HepG2 (cell line): ENCODE measurements at regions not wholly inside any gene's neighbourhood (a gene's known extent, or its start where the extent isn't known, plus 50 kb on each side); places are given as distances from the start of the nearest gene placed in this dataset.

Experiments
- ATAC-seq: fragments of 200-7000 bp; cut with Tn5 transposase; 3 replicates; pipeline ENCODE4 v1.9.1; 2020; ENCODE audit warnings: mild to moderate bottlenecking, moderate library complexity
- BruUV-seq: library from RNA; stranded (reverse); fragments of 400-500 nt; replicated peaks from 2 replicates; lab custom pipeline; 2021; lab: Mats Ljungman, UMichigan
- CTCF ChIA-PET: fragments of 300-600 bp; formaldehyde crosslinking; extraction: SDS; loops from one replicate; lab custom pipeline; 2021; ENCODE audit warnings: low total read pairs, inconsistent platforms, low intra/inter-chr PET ratio; lab: Yijun Ruan, JAX
- POLR2A ChIA-PET: fragments of 350-600 bp; sonication (Branson Sonifier 250); formaldehyde crosslinking; loops from one replicate; lab custom pipeline; 2020; ENCODE audit warnings: antibody characterized with exemption, inconsistent platforms; lab: Yijun Ruan, JAX
- DNase-seq: peaks from one replicate; pipeline ENCODE4 v3.0.0-alpha.2; 2015; ENCODE audit warnings: low spot score
- FAIRE-seq: peaks from 3 replicates; lab custom pipeline; 2011; peaks lifted over from hg19 to GRCh38; lab: Jason Lieb, UNC
- H2AFZ ChIP-seq: one replicate; pipeline ENCODE4 v1.6.1; 2011; ENCODE audit warnings: low read length, inconsistent platforms
- H3K27ac ChIP-seq: fragments of 300-600 bp; 3 replicates; pipeline ENCODE4 v1.8.0; 2011; ENCODE audit warnings: mixed run types, mild to moderate bottlenecking, mixed read lengths, low read length, inconsistent platforms; ENCODE audit not compliant: insufficient read depth; ENCODE audit errors: extremely low read length
- H3K27me3 ChIP-seq, 2 experiments: fragments of 200-600 bp in 1 of 2; 2 replicates in 1 of 2; 3 replicates in 1 of 2; pipeline versions ENCODE4 v1.6.0 to v1.8.0; 2011; ENCODE audit warnings: low read length in 2 of 2, mild to moderate bottlenecking in 2 of 2, moderate library complexity in 2 of 2, inconsistent platforms in 1 of 2; ENCODE audit not compliant: insufficient read depth in 2 of 2, control insufficient read depth in 1 of 2
- H3K36me3 ChIP-seq, 2 experiments: fragments of 200-600 bp in 1 of 2; replicated peaks in 1 of 2; 2 replicates in 1 of 2; 3 replicates in 1 of 2; pipeline versions ENCODE4 v1.5.1 to v1.8.0; 2011; ENCODE audit warnings: low read length in 2 of 2, inconsistent platforms in 1 of 2; ENCODE audit not compliant: insufficient read depth in 2 of 2, control insufficient read depth in 1 of 2
- H3K4me1 ChIP-seq: 2 replicates; pipeline ENCODE4 v1.5.1; 2012; ENCODE audit warnings: low read length, inconsistent platforms; ENCODE audit not compliant: insufficient read depth
- H3K4me2 ChIP-seq: 2 replicates; pipeline ENCODE4 v1.6.0; 2011; ENCODE audit warnings: low read depth, low read length, inconsistent platforms
- H3K4me3 ChIP-seq, 3 experiments: fragments of 200-600 bp in 1 of 3; sonication (generic), shearing (Covaris generic) in 1 of 3; replicated peaks in 1 of 3; 2 replicates each; pipeline ENCODE4 v1.5.1; 2011 to 2016; ENCODE audit warnings: low read length in 3 of 3, inconsistent platforms in 2 of 3, low read depth in 2 of 3, mild to moderate bottlenecking in 2 of 3, control low read depth in 1 of 3, mixed read lengths in 1 of 3; ENCODE audit not compliant: insufficient read depth in 1 of 3
- H3K79me2 ChIP-seq: one replicate; pipeline ENCODE4 v1.6.1; 2011; ENCODE audit warnings: low read length, inconsistent platforms; ENCODE audit not compliant: insufficient read depth
- H3K9ac ChIP-seq: 2 replicates; pipeline ENCODE4 v1.6.0; 2011; ENCODE audit warnings: mild to moderate bottlenecking, low read depth, low read length, inconsistent platforms; ENCODE audit not compliant: insufficient read depth
- H3K9me3 ChIP-seq: 2 replicates; pipeline ENCODE4 v1.5.1; 2012; ENCODE audit warnings: mild to moderate bottlenecking, low read length
- H4K20me1 ChIP-seq: 2 replicates; pipeline ENCODE4 v1.6.0; 2011; ENCODE audit warnings: inconsistent platforms, mild to moderate bottlenecking, low read length, moderate library complexity; ENCODE audit not compliant: insufficient read depth
- ATAD3A ChIP-seq: sonication (generic); formaldehyde crosslinking; IDR thresholded peaks from 2 replicates; pipeline ENCODE4 v1.4.0; 2020; ENCODE audit warnings: missing genetic modification reagents
- HMG20A ChIP-seq: IDR thresholded peaks from 2 replicates; pipeline ENCODE4 v1.6.1; 2016; ENCODE audit warnings: borderline replicate concordance
- MEF2D ChIP-seq: sonication (generic); formaldehyde crosslinking; IDR thresholded peaks from 2 replicates; pipeline ENCODE4 v1.5.1; 2020; ENCODE audit warnings: mild to moderate bottlenecking, missing genetic modification reagents
- ZKSCAN1 ChIP-seq: fragments of 150-350 bp; IDR thresholded peaks from 2 replicates; pipeline ENCODE4 v1.6.1; 2014; ENCODE audit warnings: low read length
- ZNF746 ChIP-seq: sonication (generic); formaldehyde crosslinking; IDR thresholded peaks from 2 replicates; pipeline ENCODE4 v1.8.0; 2022; ENCODE audit warnings: mild to moderate bottlenecking, missing genetic modification reagents
- ZNF761 ChIP-seq: sonication (generic); formaldehyde crosslinking; conservative IDR thresholded peaks from 2 replicates; pipeline ENCODE4 v1.4.0; 2020; ENCODE audit warnings: mild to moderate bottlenecking, missing genetic modification reagents
- WGBS: methylation state at CpG from one replicate; pipeline ENCODE4 v1.1.6; 2017; ENCODE audit warnings: low lambda C conversion rate; 5-methylcytosine and 5-hydroxymethylcytosine counted together
- in situ Hi-C: cut with HindIII; loops from 2 replicates; pipeline ENCODE4 v1.10.0; 2017; ENCODE audit warnings: low pct_unique_long_range_greater_than_20kb; ENCODE audit not compliant: extremely low pct_ligation_motif_present
- intact Hi-C: fragments of 100-400 bp; cut with micrococcal nuclease; formaldehyde crosslinking; loops from one replicate; pipeline ENCODE4 v1.10.0; 2022; ENCODE audit not compliant: unreplicated experiment
- TF ChIP-seq, protein P1 (sequence below): IDR thresholded peaks from 2 replicates; pipeline ENCODE4 v1.6.1; 2016; ENCODE audit warnings: mild to moderate bottlenecking, missing biosample characterization, missing genetic modification reagents
- TF ChIP-seq, protein P2 (sequence below): sonication (generic); formaldehyde crosslinking; IDR thresholded peaks from 2 replicates; pipeline ENCODE4 v1.4.0; 2020; ENCODE audit warnings: missing genetic modification reagents

GRCh38 chr9:129486756-129487657 lies 133.9 kb downstream of the C9orf50 start (continued):
- TF ChIP-seq MEF2D (CRISPR knock-in tag) (no peak), HMG20A (no peak), ZNF761 (CRISPR knock-in tag) (0 out of 2 replicates have a peak, but pooled peaks have one; percentile 31), ZNF746 (CRISPR knock-in tag) (peak; percentile 57; the same call in 1 of the 2 replicates)
- TF ChIP-seq, protein P1, sequence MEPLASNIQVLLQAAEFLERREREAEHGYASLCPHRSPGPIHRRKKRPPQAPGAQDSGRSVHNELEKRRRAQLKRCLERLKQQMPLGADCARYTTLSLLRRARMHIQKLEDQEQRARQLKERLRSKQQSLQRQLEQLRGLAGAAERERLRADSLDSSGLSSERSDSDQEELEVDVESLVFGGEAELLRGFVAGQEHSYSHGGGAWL: no peak
- TF ChIP-seq, protein P2, sequence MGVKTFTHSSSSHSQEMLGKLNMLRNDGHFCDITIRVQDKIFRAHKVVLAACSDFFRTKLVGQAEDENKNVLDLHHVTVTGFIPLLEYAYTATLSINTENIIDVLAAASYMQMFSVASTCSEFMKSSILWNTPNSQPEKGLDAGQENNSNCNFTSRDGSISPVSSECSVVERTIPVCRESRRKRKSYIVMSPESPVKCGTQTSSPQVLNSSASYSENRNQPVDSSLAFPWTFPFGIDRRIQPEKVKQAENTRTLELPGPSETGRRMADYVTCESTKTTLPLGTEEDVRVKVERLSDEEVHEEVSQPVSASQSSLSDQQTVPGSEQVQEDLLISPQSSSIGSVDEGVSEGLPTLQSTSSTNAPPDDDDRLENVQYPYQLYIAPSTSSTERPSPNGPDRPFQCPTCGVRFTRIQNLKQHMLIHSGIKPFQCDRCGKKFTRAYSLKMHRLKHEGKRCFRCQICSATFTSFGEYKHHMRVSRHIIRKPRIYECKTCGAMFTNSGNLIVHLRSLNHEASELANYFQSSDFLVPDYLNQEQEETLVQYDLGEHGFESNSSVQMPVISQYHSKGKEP (CRISPR knock-in tag): no peak

DNA sequence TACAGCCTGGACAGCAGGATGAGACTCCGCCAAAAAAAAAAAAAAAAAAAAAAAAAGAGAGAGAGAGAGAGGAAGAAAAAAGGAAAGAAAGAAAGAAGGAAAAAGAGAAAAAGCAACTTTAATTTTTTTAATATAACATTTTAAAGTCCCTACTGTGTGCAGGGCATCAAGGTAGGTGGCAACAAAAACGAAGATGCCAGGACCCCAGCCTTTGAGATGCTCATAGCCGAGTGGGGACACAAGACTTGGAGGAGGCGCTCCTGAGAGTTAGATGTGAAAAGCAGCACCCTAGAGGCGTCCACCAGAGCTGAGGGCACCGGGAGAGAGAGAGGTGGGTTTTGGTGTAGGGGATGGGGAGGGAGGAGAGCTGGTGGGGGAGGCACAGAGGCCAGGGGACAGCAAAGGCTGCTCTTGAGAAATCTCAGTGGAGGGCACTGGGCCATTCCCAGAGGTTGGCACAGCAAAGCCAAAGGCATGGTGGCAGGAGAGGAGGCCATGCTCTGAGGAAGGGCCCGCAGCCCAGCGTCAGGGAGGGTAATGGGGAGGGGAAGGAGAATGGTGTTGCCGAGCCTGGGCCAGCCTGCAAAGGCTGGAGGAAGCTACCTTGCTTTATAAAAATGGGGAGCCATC lies 135.6 kb downstream of the C9orf50 start:
- POLR2A ChIA-PET: interaction anchor here (0.7 to 2.7 kb wide), 6 partner anchors 8 to 113 kb away, joined by 3 to 19 read pairs (median 4); no protein-coding TSS in a partner anchor
- Histone ChIP-seq H2AFZ (no peak overlapping the region), H3K9me3 (no peaks in the 10 kb centered on the region), H3K27ac (no peak overlapping the region), H3K4me3 (no peak overlapping the region), H3K9ac (no peak overlapping the region), H3K79me2 (peaks cover 13% of the 10 kb centered on the region), H4K20me1 (no peaks in the 10 kb centered on the region), H3K27me3 (no peaks in the 10 kb centered on the region; a peak in 1 of 5 replicates), H3K4me2 (no peak overlapping the region), H3K36me3 (no peaks in the 10 kb centered on the region), H3K4me1 (peaks cover 79% of the 10 kb centered on the region)
- in situ Hi-C loops (no loop called here), intact Hi-C loops (loop anchor here (5.0 to 10.0 kb wide), 4 partner anchors 82 to 310 kb away; partner anchors contain the start of gene IER5L)
- no peak for ATAC-seq
- no peak for FAIRE-seq
- TF ChIP-seq ATAD3A (CRISPR knock-in tag): no peak
- TF ChIP-seq ZKSCAN1: peak; percentile 55; the same call in 1 of the 2 replicates
- 72% methylated on average over 9 of the region's 9 CpGs for WGBS
- CTCF ChIA-PET: no interaction called here
- DNase-seq: no peak
- no TSS peak for BruUV-seq
